Effector memory CD4-positive, alpha-beta T cell (primary cell): ENCODE measurements at regions not wholly inside any gene's neighbourhood (a gene's known extent, or its start where the extent isn't known, plus 50 kb on each side); places are given as distances from the start of the nearest gene placed in this dataset.

Experiments
- DNase-seq, 3 donors: peaks; one replicate each; pipeline ENCODE4 v3.0.0-alpha.2; 2020
- H3K27ac ChIP-seq: 2 replicates; pipeline ENCODE4 v1.7.0; 2013; ENCODE audit warnings: mild to moderate bottlenecking, low read length, moderate library complexity; ENCODE audit not compliant: insufficient read depth, poor library complexity, severe bottlenecking
- H3K27me3 ChIP-seq: replicated peaks from 2 replicates; pipeline ENCODE4 v1.7.0; 2013; ENCODE audit warnings: mild to moderate bottlenecking, low read length; ENCODE audit not compliant: insufficient read depth, control insufficient read depth, poor library complexity, severe bottlenecking
- H3K36me3 ChIP-seq: 2 replicates; pipeline ENCODE4 v1.7.0; 2013; ENCODE audit warnings: mild to moderate bottlenecking, low read length, moderate library complexity; ENCODE audit not compliant: control insufficient read depth, insufficient read depth
- H3K4me1 ChIP-seq: 2 replicates; pipeline ENCODE4 v1.7.0; 2013; ENCODE audit warnings: low read length, mild to moderate bottlenecking; ENCODE audit not compliant: control insufficient read depth, insufficient read depth, poor library complexity, severe bottlenecking
- H3K4me3 ChIP-seq: 2 replicates; pipeline ENCODE4 v1.7.0; 2013; ENCODE audit warnings: low read length, low read depth, mild to moderate bottlenecking; ENCODE audit not compliant: insufficient read depth, poor library complexity, severe bottlenecking
- H3K9me3 ChIP-seq: 2 replicates; pipeline ENCODE4 v1.7.0; 2013; ENCODE audit warnings: mild to moderate bottlenecking, low read length, moderate library complexity; ENCODE audit not compliant: control insufficient read depth

- DNase-seq: no peak
- Histone ChIP-seq H3K27ac (no peak overlapping the region), H3K4me3 (no peak overlapping the region)
Observed at GRCh38 chr1:98164509-98164908, 243.7 kb upstream of the DPYD start.

DNA sequence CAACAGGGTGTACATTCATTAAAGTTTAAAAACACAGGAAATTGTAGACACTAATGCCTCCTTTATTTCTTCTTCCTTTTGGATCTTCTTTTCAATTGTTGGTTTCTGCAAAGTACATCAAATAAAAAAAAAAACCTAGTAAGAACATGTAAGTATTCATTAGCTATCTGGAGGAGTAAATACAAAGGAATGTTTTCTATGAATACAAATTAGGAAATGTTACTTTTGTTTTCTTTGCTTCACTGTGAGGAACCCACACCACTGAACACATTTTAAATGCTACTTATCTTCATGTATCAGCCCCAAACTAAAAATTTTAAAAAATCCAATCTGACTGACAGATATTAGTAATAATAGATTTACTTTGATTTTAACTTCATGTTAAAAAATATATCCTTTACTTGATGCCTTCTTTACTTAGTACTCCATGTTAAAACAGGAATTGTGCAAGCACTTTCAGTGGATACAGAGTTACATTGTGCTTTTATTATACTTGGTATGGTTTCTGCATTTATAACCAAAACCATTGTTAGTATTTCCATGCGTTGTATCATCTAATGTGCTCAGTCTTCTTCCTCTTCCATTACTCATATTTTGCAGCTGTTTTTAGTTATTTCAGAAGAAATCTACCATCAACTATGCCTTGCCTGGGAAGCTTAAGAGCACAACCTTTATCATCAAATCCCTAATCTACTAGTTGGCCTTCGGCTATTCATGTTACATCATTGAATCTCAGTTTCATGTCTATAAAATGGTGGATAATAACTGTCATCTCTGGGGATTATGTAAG, 236.9 kb upstream of the DPYD start:
- Histone ChIP-seq H3K27me3 (no peaks in the 10 kb centered on the region), H3K27ac (no peak overlapping the region), H3K4me1 (no peaks in the 10 kb centered on the region), H3K9me3 (no peaks in the 10 kb centered on the region), H3K4me3 (no peak overlapping the region), H3K36me3 (no peaks in the 10 kb centered on the region)
- DNase-seq: no peak

More at GRCh38 chr1:98164509-98164908, 243.7 kb upstream of the DPYD start:
- Histone ChIP-seq H3K27me3 (no peaks in the 10 kb centered on the region), H3K36me3 (no peaks in the 10 kb centered on the region), H3K9me3 (no peaks in the 10 kb centered on the region), H3K4me1 (no peaks in the 10 kb centered on the region)

GRCh38 chr1:98147280-98147679, 226.4 kb upstream of the DPYD start:
- Histone ChIP-seq H3K4me3 (no peak overlapping the region), H3K4me1 (no peaks in the 10 kb centered on the region), H3K27ac (no peak overlapping the region), H3K27me3 (no peaks in the 10 kb centered on the region), H3K36me3 (no peaks in the 10 kb centered on the region), H3K9me3 (no peaks in the 10 kb centered on the region)
- no peak for DNase-seq

DNA sequence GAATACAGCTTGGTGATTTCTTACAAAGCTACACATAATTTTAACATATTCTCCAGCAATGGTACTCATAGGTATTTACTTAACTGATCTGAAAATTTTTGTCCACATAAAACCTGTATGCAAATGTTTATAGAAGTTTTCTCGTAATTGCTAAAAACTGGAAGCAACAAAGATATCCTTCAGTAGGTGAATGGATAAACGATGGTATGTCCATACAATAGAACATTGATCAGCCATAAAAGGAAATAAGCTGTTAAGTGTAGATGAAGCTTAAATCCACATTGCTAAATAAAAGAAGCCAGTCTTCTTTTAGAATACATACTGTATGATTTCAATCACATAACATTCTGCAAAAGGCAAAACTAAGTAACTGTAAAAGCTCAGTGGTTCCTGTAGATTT, 224.8 kb upstream of the DPYD start:
- H3K27ac ChIP-seq: no peak overlapping the region
- H3K36me3 ChIP-seq: no peaks in the 10 kb centered on the region
- no peak for DNase-seq
- H3K9me3 ChIP-seq: no peaks in the 10 kb centered on the region
- H3K4me3 ChIP-seq: no peak overlapping the region
- H3K4me1 ChIP-seq: no peaks in the 10 kb centered on the region
- no peaks in the 10 kb centered on the region for H3K27me3 ChIP-seq

DNA sequence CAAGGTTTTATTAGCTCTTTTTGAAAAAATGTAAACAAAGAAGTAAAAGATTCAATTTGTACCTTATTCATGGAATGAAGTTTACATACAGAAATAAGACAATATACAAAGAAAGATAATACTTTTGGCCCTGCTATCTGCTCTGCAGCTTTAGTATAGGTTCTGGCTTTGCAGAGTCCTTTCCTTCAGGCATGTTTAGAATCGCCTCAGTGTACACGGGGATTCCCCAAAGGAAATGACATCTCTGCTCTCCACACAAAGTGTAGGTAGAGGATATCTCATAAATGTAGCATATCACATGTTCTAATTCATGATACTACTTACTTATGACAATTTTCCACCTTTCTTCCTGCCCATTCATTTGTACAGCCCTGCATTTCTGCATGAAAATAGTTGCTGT, 222.6 kb upstream of the DPYD start:
- Histone ChIP-seq H3K27ac (no peak overlapping the region), H3K9me3 (no peaks in the 10 kb centered on the region), H3K36me3 (no peaks in the 10 kb centered on the region), H3K4me1 (no peaks in the 10 kb centered on the region), H3K27me3 (no peaks in the 10 kb centered on the region), H3K4me3 (no peak overlapping the region)
- DNase-seq: no peak

DNA sequence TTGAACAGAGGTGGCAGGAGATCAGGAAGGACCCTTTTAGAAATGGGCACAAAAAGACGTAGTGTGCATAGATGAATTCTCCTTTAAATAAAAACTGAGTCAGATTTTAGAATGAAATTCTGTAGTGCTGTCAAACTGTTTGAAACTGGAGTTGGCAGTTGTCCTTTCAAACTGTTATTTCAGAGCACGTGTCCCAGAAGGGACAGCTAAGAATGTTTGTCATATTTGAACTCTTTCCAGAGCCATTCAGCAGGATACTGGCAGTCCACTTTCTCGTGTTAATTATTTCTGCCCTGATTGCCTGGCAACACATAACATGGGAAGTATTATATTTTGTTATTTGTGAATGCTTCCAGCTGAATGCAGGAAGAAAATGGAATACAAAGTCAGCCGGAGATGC, 212.3 kb upstream of the DPYD start:
- H3K36me3 ChIP-seq: no peaks in the 10 kb centered on the region
- H3K4me3 ChIP-seq: no peak overlapping the region
- DNase-seq: no peak
- H3K4me1 ChIP-seq: no peaks in the 10 kb centered on the region
- H3K9me3 ChIP-seq: no peaks in the 10 kb centered on the region
- no peak overlapping the region for H3K27ac ChIP-seq
- H3K27me3 ChIP-seq: no peaks in the 10 kb centered on the region

DNA sequence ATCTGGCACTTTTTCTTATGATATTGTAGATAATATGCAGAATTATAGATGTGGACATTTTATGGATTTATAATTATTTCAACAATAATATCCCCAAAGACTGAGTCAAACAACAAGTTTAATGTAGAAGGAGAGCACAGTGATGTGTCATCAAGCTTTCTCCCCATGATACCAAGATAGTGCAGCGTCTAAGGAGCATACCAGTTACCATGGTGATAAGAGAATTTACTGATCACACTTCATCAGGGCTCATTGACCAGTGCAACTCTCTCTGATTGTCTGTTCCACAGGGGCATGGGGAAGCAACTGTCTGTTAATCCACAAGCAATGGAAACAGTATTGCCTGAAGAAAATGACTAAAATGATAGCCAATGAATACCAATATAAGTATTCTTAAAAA, 209.6 kb upstream of the DPYD start:
- Histone ChIP-seq H3K27ac (no peak overlapping the region), H3K9me3 (no peaks in the 10 kb centered on the region), H3K36me3 (no peaks in the 10 kb centered on the region), H3K27me3 (no peaks in the 10 kb centered on the region), H3K4me1 (no peaks in the 10 kb centered on the region), H3K4me3 (no peak overlapping the region)
- no peak for DNase-seq

- no peaks in the 10 kb centered on the region for H3K4me1 ChIP-seq
- no peak overlapping the region for H3K27ac ChIP-seq
- no peak overlapping the region for H3K4me3 ChIP-seq
- H3K9me3 ChIP-seq: no peaks in the 10 kb centered on the region
- no peak for DNase-seq
- H3K36me3 ChIP-seq: no peaks in the 10 kb centered on the region
- H3K27me3 ChIP-seq: no peaks in the 10 kb centered on the region
Observed at GRCh38 chr1:98129491-98129890, 208.7 kb upstream of the DPYD start.

- no peak overlapping the region for H3K27ac ChIP-seq
- no peak overlapping the region for H3K4me3 ChIP-seq
- H3K27me3 ChIP-seq: no peaks in the 10 kb centered on the region
- DNase-seq: no peak
- H3K36me3 ChIP-seq: no peaks in the 10 kb centered on the region
- no peaks in the 10 kb centered on the region for H3K4me1 ChIP-seq
- H3K9me3 ChIP-seq: no peaks in the 10 kb centered on the region
Observed at GRCh38 chr1:98126740-98127139, 205.9 kb upstream of the DPYD start.

DNA sequence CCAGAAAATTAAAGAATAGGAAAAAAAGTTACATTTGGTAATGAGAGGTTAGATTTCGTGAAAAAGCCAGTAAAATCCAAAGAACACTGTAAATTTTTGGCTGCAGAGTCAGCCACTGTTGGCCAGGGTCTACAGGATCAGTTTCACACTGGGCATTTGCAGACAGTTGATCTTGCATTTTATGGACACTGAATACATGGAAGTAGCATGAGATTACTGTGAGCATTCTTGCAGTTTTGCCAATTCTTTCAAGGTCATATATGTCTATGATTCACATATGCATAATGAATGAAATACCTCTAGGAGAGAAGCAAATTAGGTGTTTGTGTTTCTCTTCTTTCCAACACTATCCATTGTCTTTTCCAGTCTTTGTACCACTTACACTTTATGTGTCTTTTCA, 200.8 kb upstream of the DPYD start:
- DNase-seq: no peak
- H3K9me3 ChIP-seq: no peaks in the 10 kb centered on the region
- H3K27ac ChIP-seq: no peak overlapping the region
- H3K4me1 ChIP-seq: no peaks in the 10 kb centered on the region
- no peak overlapping the region for H3K4me3 ChIP-seq
- H3K36me3 ChIP-seq: no peaks in the 10 kb centered on the region
- H3K27me3 ChIP-seq: no peaks in the 10 kb centered on the region
